Renal cortical epithelial cell (primary cell): ENCODE measurements at regions not wholly inside any gene's neighbourhood (a gene's known extent, or its start where the extent isn't known, plus 50 kb on each side); places are given as distances from the start of the nearest gene placed in this dataset.
"Not testable (repeated sequence)": the region's sequence is repeated elsewhere in the genome, so short reads cannot be mapped to it uniquely, and the experiment has no call there.

Experiments
- DNase-seq: peaks from one replicate; pipeline ENCODE4 v3.0.0-alpha.2; 2011; ENCODE audit warnings: low read depth

- DNase-seq: peak; percentile 4
These were observed 628.2 kb downstream of the ETNK1 start for GRCh38 chr12:23253191-23253590.

- peak; percentile 5 for DNase-seq
These were observed 628.9 kb downstream of the ETNK1 start for GRCh38 chr12:23253910-23254309.

- no peak for DNase-seq
These were observed 634.6 kb downstream of the ETNK1 start for GRCh38 chr12:23259558-23259957.

- DNase-seq: no peak
These were observed 637.7 kb downstream of the ETNK1 start for GRCh38 chr12:23262670-23263069.

- DNase-seq: no peak
These were observed 652.9 kb downstream of the ETNK1 start for GRCh38 chr12:23277831-23278230.

- DNase-seq: no peak
These were observed 656.3 kb downstream of the ETNK1 start for GRCh38 chr12:23281295-23281694.

GRCh38 chr12:23282701-23283100 is 657.7 kb downstream of the ETNK1 start:
- DNase-seq: no peak

- DNase-seq: not testable (repeated sequence)
These were observed 661.0 kb downstream of the ETNK1 start for GRCh38 chr12:23285764-23286530.

- DNase-seq: no peak
These were observed 658.7 kb downstream of the SOX5 start for GRCh38 chr12:23290627-23291330.

GRCh38 chr12:23303220-23303619 is 646.2 kb downstream of the SOX5 start:
- no peak for DNase-seq

- DNase-seq: no peak
These were observed 645.6 kb downstream of the SOX5 start for GRCh38 chr12:23303821-23304220.

GRCh38 chr12:23333938-23334337 is 615.5 kb downstream of the SOX5 start:
- no peak for DNase-seq

GRCh38 chr12:23335593-23335992 is 613.9 kb downstream of the SOX5 start:
- no peak for DNase-seq

- DNase-seq: no peak
These were observed 612.3 kb downstream of the SOX5 start for GRCh38 chr12:23337213-23337612.

GRCh38 chr12:23340351-23340750 is 609.1 kb downstream of the SOX5 start:
- no peak for DNase-seq

GRCh38 chr12:23342407-23342806 is 607.1 kb downstream of the SOX5 start:
- DNase-seq: no peak

- no peak for DNase-seq
These were observed 599.9 kb downstream of the SOX5 start for GRCh38 chr12:23349564-23349963.

GRCh38 chr12:23350808-23351207 is 598.7 kb downstream of the SOX5 start:
- no peak for DNase-seq

GRCh38 chr12:23352670-23353069 is 596.8 kb downstream of the SOX5 start:
- no peak for DNase-seq

- no peak for DNase-seq
These were observed 594.7 kb downstream of the SOX5 start for GRCh38 chr12:23354800-23355199.

GRCh38 chr12:23356440-23356839 is 593.0 kb downstream of the SOX5 start:
- DNase-seq: no peak

- no peak for DNase-seq
These were observed 592.4 kb downstream of the SOX5 start for GRCh38 chr12:23356927-23357708.
